ENCODE measurements at regions not wholly inside any gene's neighbourhood (a gene's known extent, or its start where the extent isn't known, plus 50 kb on each side); places are given as distances from the start of the nearest gene placed in this dataset.

- no peak for DNase-seq
- TF ChIP-seq, protein P1, sequence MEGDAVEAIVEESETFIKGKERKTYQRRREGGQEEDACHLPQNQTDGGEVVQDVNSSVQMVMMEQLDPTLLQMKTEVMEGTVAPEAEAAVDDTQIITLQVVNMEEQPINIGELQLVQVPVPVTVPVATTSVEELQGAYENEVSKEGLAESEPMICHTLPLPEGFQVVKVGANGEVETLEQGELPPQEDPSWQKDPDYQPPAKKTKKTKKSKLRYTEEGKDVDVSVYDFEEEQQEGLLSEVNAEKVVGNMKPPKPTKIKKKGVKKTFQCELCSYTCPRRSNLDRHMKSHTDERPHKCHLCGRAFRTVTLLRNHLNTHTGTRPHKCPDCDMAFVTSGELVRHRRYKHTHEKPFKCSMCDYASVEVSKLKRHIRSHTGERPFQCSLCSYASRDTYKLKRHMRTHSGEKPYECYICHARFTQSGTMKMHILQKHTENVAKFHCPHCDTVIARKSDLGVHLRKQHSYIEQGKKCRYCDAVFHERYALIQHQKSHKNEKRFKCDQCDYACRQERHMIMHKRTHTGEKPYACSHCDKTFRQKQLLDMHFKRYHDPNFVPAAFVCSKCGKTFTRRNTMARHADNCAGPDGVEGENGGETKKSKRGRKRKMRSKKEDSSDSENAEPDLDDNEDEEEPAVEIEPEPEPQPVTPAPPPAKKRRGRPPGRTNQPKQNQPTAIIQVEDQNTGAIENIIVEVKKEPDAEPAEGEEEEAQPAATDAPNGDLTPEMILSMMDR (IDR thresholded peaks at IDR 0.05), result no peak
- H3K4me1 ChIP-seq, result no peaks in the 10 kb centered on the region
- no peaks in the 10 kb centered on the region for H3K36me3 ChIP-seq
- no peak for ATAC-seq
- H3K27ac ChIP-seq, result no peak overlapping the region
- no peaks in the 10 kb centered on the region for H3K9me3 ChIP-seq
- H3K4me3 ChIP-seq, result no peak overlapping the region
- H3K27me3 ChIP-seq, result peaks cover 0 to under 1% of the 10 kb centered on the region in 2 donors
- intact Hi-C loops (cut with DNase I), result no loop called here
These were observed 237.5 kb downstream of the CDC5L start for GRCh38 chr6:44624936-44625573.

- Histone ChIP-seq H3K27ac (no peak overlapping the region), H3K9me3 (no peaks in the 10 kb centered on the region), H3K36me3 (no peaks in the 10 kb centered on the region), H3K27me3 (peaks cover 0 to 9% of the 10 kb centered on the region in 2 donors), H3K4me1 (no peaks in the 10 kb centered on the region), H3K4me3 (no peak overlapping the region)
- TF ChIP-seq, protein P1 (IDR thresholded peaks at IDR 0.05), result no peak
- DNase-seq (no peak), ATAC-seq (no peak)
- intact Hi-C loops (cut with DNase I), result no loop called here
These were observed 238.5 kb downstream of the CDC5L start for GRCh38 chr6:44625996-44626395.

DNA sequence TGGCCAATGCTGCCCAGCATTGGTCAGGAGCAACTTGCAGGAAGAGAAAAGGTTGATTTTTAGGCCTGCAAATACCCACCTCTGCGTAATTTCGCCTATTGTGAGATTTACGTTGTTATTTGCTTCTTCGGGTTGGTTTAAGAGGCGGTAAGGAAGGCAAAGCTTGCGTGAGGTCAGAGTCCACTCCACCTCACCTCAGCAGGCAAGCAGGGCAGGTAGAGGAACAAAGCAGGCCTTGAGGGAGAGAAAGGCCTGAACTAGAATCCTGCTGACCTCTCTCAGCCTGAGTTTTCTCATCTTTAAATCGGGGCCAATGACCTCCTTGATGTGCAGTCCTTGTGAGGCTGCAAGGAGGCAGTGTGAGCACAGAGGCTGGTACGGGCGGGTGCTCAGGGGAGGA is 239.1 kb downstream of the CDC5L start:
- Histone ChIP-seq H3K4me3 (no peak overlapping the region), H3K27ac (no peak overlapping the region), H3K4me1 (no peaks in the 10 kb centered on the region), H3K27me3 (peaks cover 0 to 12% of the 10 kb centered on the region in 2 donors), H3K36me3 (no peaks in the 10 kb centered on the region), H3K9me3 (no peaks in the 10 kb centered on the region)
- no peak for DNase-seq
- TF ChIP-seq, protein P1 (IDR thresholded peaks at IDR 0.05), result no peak
- intact Hi-C loops (cut with DNase I), result no loop called here
- no peak for ATAC-seq

DNA sequence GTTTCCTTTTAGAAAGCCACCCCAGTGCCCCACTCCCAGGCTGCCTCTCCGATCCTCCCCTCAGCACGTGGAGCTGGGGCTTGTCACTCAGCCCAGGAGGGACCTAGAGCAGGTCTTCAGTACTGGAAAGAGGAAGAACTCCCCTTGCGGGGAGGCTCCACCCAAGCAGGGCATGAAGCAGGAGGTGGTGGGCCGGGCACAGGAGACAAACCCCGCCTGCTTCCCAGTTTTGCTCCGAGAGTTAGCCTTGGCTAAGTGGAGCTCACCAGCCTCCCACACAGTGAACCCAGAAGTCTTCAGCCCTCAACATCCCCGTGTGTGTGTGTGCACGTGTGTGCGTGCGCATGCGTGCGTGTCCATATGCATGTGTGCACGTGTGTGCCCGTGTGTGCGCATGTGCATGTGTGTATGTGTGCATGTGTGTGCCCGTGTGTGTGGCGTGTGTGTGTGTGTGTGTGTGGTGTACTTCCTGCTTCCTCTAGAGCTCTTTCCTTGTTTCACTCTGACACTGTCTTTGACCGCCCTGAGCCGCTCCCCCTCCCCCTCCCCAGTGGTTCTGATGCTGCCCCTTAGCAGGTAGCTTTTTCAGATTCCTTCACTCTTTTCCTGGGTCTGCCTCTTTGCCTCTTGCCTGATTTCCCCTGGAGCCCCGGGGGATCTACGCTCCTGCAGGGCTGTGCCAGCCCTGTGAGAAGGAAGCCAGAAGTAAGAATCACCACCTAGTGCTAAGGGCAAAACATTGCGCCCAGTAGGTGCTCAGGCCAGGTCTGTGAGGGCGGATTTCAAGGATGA is 239.8 kb downstream of the CDC5L start:
- TF ChIP-seq, protein P1 (IDR thresholded peaks at IDR 0.05), result no peak
- DNase-seq (peak in 2 of 4 donors; percentile 62 to 76), ATAC-seq (peak; percentile 65)
- H3K4me1 ChIP-seq, result no peaks in the 10 kb centered on the region
- intact Hi-C loops (cut with DNase I), result no loop called here
- no peaks in the 10 kb centered on the region for H3K36me3 ChIP-seq
- peaks cover 0 to 12% of the 10 kb centered on the region in 2 donors for H3K27me3 ChIP-seq
- H3K27ac ChIP-seq, result no peak overlapping the region
- H3K9me3 ChIP-seq, result no peaks in the 10 kb centered on the region
- no peak overlapping the region for H3K4me3 ChIP-seq

GRCh38 chr6:44627883-44628271 is 240.4 kb downstream of the CDC5L start:
- H3K27ac ChIP-seq, result no peak overlapping the region
- H3K36me3 ChIP-seq, result no peaks in the 10 kb centered on the region
- H3K27me3 ChIP-seq, result peaks cover 0 to 12% of the 10 kb centered on the region in 2 donors
- TF ChIP-seq, protein P1 (IDR thresholded peaks at IDR 0.05), result no peak
- no peaks in the 10 kb centered on the region for H3K4me1 ChIP-seq
- H3K9me3 ChIP-seq, result no peaks in the 10 kb centered on the region
- no peak for DNase-seq
- no peak for ATAC-seq
- intact Hi-C loops (cut with DNase I), result no loop called here
- no peak overlapping the region for H3K4me3 ChIP-seq
